ENCODE measurements at regions not wholly inside any gene's neighbourhood (a gene's known extent, or its start where the extent isn't known, plus 50 kb on each side); places are given as distances from the start of the nearest gene placed in this dataset.

- no peak for TF ChIP-seq CTCF (IDR thresholded peaks at IDR 0.05; ENCODE audit: extremely low read depth, missing control alignments)
- no peak for DNase-seq (ENCODE audit: low spot score)
Observed at GRCh38 chr18:43625582-43625981, 348.3 kb upstream of the SYT4 start.

- TF ChIP-seq CTCF (IDR thresholded peaks at IDR 0.05; ENCODE audit: extremely low read depth, missing control alignments): no peak
- DNase-seq (ENCODE audit: low spot score): no peak
Observed at GRCh38 chr18:43627848-43628530, 350.7 kb upstream of the SYT4 start.

GRCh38 chr18:43634994-43635393 is 357.7 kb upstream of the SYT4 start:
- DNase-seq (ENCODE audit: low spot score): no peak
- no peak for TF ChIP-seq CTCF (IDR thresholded peaks at IDR 0.05; ENCODE audit: extremely low read depth, missing control alignments)

GRCh38 chr18:43635397-43635796 is 358.1 kb upstream of the SYT4 start:
- DNase-seq (ENCODE audit: low spot score): no peak
- TF ChIP-seq CTCF (IDR thresholded peaks at IDR 0.05; ENCODE audit: extremely low read depth, missing control alignments): no peak

GRCh38 chr18:43642727-43643330 is 365.5 kb upstream of the SYT4 start:
- TF ChIP-seq CTCF (IDR thresholded peaks at IDR 0.05; ENCODE audit: extremely low read depth, missing control alignments): no peak
- DNase-seq (ENCODE audit: low spot score): no peak

- no peak for TF ChIP-seq CTCF (IDR thresholded peaks at IDR 0.05; ENCODE audit: extremely low read depth, missing control alignments)
- no peak for DNase-seq (ENCODE audit: low spot score)
Observed at GRCh38 chr18:43648002-43648401, 370.7 kb upstream of the SYT4 start.

- TF ChIP-seq CTCF (IDR thresholded peaks at IDR 0.05; ENCODE audit: extremely low read depth, missing control alignments): no peak
- DNase-seq (ENCODE audit: low spot score): no peak
Observed at GRCh38 chr18:43649649-43650357, 372.5 kb upstream of the SYT4 start.
